NCI-H345 treated with DMSO at 0.1 percent for 48 hours (cell line): ENCODE measurements at regions not wholly inside any gene's neighbourhood (a gene's known extent, or its start where the extent isn't known, plus 50 kb on each side); places are given as distances from the start of the nearest gene placed in this dataset.

Source experiments
- DNase-seq: peaks from one replicate; lab custom pipeline; 2025; ENCODE audit not compliant: unreplicated experiment; lab: John Stamatoyannopoulos, UW

DNA sequence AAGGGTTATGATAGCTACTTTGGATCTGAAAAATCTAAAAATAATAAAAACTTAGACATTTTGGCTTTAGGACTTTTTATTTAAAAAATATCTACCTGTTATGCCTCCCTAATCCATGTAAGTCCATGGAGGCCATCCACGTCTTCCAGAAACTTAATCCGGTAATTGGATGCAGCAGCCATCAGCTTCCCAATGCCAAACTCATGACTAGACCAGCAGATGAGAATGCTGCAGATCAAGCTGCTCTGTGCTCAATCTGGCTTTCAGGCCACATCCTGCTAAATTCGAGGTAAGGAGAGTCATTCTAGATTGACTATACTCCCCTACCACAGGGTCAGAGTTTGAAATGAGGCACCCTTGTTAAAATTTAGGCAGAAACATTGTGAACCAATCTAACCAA is 168.5 kb upstream of the TCERG1L start:
- DNase-seq, result no peak

DNA sequence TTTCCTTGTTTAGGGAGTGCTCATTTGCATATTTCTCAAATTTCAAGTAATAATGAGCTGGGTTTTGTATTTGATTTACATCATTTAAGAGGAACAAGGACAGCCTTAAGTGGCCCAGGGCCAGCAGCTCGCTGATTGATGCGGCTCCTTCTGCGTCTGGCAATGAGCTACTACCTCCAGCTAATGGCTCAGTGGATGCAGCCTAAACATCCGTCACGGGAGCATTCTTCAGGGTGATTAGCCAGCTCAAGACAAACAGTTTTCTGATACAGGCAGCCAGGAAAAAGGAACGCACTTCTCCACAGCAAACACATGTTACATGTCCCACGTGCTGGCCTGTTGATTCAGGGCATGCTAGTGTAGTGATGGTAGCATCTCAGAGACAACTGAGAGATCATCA is 169.3 kb upstream of the TCERG1L start:
- DNase-seq, result no peak

DNA sequence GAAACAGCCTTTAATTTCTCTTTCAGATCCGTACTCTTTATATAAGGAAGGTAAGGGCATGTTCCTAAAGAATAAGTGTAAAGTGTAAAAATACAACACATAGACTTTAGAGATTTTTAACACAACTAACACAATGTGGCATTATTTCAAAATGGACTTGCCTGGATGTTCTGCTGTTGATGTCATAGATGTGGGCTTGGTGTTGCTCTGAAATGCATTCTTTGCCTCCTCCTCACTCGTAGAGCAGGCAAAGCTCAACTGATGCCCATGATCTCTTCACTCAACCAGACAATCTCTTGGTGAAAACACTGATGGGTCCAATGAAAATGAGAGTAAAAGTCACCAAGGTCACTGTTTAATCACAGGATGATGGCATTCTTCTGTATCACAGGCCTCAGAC is 174.2 kb upstream of the TCERG1L start:
- DNase-seq, result no peak

DNA sequence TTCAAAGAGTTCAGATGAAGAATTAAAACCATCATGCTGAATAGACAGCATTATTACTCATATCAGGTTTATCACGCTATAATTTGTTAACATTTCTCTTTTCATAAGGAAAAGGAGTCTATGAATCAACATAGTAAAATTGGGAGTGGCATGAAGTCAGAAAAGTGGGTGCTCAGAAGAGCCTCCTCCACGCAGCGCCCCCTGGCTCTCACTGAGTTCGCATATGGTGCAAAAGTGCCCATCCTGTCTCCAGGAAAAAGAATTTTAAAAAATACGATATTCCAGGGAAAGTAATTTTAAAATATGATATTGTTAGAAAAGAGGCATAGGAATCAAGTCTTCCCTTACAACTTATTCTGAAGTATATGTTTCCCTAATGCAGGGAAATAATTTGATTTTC is 176.3 kb upstream of the TCERG1L start:
- DNase-seq, result no peak

DNA sequence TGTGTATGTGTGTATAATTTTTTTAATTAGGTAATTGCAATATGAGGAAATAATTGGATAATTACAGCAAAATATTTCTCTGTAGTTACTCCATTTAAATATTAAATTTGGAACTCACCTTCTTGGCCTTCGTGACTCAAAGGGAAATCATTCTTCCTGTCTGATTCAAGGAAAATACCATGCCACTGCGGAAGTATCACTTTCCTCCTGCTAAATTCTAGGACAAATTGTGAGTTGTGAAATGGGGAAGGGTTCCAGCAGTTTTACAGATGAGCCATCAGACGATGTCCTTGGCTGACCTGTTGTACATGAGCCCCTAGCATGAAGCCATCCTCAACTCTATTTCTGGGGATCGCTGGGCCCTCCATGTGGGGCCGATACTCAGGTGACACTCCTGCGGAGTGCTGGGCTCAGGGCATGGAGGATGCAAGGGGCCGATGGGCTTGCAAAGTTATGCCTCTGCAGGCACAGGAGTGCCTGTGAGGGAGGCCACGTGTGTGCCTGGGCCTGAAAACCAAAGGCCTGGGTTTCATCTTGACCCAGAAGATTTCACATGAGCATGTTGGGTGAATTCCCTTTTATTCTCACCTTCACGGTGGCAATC is 179.6 kb upstream of the TCERG1L start:
- DNase-seq, result no peak

DNA sequence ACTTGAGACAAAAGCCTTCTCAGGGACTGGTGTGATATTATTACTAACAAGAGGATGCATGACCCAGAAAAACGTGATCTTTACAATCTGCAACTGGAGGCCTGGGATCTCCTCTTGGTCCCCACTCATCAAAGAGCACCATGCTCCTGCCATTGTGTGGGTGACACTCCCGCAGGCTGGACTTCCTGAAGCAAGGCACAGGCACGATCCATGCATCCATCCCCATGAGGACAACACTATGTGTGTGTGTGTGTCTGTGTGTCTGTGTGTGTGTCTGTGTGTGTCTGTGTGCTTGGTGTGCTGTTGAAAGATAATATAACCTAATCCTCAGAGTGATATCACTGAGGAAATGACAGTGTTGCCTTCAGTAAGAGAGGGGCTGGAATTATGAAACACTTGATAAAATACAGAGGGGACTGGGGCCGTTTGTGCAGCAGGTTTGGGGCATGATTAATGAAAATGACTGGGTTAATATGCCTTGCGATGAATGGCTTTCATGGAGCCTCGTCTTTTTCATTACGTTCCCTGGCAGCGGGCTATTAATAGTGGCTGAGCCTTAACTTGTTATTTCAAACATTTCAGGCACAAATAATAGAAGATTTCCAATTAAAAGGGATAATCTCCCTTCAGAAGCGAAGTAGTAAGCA is 180.8 kb upstream of the TCERG1L start:
- DNase-seq, result no peak

DNA sequence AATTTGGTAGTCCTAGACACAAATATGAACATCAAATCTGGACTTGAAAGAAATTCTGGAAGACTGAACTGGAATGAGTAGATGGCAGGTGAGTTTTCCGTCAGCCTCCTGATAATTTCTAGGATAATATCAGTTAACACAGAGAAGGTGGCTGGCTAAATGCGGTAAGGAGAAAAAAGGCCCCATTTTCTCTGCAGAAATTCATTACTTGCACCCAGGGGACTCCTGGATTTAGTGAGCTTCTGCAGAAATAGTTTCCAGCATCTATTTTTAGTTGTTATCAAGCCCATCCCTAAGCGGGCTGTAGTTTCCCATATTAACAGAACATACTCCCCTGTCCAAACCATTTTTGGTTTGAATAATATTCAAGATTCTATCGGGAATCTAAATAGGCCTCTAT is 181.9 kb upstream of the TCERG1L start:
- DNase-seq, result no peak

DNA sequence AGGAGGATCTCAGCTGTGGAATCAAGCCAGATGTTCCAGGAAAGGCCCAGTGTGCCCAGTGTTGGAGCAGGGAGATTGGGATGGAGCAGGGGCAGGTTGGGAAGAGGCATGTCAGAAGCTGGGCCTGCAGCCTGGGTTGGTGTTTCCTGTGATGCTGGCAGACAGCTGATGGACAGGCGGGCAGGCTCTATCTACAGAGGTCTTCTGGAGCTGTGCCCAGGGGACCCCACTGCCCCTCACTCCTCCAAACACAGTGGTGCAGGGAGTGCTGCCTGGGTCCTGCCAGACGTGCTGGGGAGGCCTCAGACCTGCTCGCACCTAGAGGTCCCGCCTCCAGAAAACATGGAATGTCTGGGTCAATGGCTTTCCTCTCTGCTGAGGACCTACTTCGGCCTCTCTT is 182.9 kb upstream of the TCERG1L start:
- no peak for DNase-seq

DNA sequence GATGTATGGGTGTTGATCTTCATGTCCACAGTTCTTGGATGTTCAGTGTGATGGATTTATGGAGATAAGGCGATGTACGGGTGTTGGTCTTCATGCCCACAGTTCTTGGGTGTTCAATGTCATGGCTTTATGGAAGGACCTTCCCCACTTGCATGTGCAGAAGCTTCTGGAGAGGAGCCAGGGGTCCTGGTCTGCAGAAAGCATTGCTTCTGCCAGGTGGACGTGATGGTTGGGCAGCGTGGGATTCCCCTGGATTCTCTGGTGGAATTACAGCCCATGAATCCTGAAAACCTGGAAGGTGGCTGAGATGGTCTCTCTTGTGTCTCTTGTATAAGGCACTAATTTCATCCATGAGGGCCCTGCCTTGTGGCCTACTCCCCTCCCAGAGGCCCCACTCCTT is 183.7 kb upstream of the TCERG1L start:
- no peak for DNase-seq

DNA sequence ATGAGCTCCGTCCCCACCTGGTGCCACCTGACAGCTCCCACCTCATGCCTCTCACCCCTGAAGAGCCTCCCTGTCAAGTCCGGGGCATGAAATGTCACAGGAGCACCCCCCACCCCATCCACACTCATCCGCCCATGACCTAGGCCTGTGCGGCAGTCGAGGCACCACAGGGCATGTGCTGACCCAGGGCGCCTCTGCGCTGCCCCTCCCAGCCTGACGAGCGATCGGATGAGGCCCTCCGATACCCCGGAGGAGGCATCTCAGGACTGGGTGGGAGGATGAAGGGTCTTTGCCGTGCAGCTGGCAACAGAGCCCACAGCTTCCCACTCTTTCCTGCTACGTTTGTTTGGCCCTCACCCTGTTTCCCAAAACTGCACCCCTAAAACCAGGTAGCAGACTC is 184.4 kb upstream of the TCERG1L start:
- no peak for DNase-seq

DNA sequence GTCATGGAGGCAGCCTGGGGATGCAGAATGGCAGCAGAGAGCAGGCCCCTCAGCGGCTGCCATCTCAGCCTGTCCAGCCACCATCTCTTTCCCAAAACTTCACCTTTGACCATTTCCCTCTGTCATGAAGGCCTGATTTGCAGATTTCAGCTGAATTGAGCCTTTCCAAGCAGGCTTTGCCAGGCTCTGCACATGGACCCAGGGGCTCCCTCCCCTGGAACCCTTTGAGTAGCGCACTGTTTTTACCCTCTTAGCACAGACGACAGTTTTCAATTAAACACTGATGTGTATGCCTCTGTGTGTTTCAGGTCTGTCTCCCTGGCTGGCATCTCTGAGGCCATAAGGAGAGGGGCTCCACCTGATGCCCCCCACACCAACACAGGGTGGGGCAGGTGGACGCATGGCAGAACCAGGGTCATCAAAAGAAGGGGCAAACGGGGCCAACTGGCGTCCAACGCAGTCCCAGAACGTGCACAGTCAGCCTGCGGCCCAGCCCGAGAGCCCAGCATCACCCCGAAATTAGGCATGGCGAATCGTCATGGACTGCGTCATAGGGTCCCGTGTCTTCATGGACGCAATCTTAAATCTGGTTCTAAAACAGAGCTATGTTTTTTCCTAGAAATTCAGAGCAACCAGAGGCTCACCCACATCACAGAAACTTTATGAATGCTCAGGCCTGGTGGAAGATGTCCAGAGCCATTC is 185.0 kb upstream of the TCERG1L start:
- no peak for DNase-seq

DNA sequence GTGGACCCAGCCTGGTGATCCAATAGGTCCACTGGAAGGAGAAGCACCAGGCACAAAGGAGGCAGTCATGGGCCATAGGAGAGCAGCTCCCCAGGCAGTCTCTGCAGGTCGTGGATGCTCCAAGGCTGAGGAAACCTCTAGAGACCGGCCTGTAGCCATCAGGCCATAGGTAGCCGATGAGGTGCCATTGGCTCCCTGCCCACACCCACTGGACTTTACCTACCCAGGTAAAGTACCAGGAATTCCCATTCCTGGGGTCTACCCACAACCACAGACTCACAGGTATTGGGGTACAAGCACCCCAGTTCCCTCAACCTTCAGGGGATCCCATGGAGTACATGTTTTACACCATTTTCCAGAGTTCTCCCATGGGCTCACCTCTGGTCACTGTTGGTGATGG is 188.0 kb upstream of the TCERG1L start:
- DNase-seq, result no peak

DNA sequence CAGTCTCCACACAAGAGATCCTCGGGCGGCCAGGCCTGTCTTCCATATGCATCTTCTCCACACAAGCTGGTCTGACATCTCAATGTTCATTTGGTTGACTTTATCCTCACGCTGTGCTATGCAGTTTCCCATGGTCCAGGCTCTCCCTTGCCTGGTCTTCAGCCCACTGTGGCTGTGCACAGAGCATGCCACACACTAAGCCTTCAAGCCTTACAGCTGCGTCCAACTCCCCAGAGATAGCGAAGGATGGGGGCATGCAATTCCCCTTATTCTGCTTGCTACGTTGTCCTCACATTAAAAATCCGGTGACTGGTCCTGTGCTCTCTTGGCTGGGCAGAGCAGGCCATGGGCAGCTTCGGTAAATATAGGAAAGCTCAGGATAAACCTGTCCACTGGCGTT is 188.7 kb upstream of the TCERG1L start:
- no peak for DNase-seq

DNA sequence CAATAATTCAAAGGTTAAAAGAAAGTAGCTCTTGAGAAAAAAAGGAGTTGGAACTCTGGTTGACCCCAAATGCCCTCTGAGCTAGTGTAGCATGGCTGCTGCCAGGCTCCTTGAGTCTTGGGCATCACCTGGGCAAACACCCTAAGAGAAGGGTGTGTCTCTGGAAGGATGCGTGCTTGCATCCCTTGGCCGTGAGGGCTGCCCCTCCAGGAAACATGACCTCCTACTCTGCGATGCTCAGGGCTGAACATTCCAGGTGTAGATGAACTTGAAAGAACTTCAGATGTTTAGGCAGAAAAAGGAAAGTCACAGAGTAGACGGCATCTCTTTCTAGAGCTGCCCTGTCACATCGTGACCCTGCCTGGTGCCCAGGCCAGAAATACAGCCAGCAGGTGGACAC is 189.4 kb upstream of the TCERG1L start:
- no peak for DNase-seq

DNA sequence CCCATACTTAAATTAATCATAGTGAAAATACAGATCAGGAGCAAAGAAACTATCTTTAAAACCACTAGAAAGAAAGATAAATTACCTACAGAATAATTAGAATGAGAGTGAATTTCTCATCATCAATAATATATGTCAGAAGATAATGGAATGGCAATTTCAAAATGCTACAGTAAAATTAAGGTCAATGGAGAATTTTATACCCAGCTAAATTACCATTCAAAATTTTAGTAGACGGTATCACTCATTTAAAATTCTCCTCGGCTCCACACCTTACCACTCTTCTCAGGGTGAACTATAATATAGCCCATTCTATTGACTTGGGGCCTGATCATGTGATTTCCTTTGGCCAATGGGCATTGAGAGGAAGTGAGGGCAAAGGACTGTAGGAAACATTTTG is 192.5 kb upstream of the TCERG1L start:
- no peak for DNase-seq

DNA sequence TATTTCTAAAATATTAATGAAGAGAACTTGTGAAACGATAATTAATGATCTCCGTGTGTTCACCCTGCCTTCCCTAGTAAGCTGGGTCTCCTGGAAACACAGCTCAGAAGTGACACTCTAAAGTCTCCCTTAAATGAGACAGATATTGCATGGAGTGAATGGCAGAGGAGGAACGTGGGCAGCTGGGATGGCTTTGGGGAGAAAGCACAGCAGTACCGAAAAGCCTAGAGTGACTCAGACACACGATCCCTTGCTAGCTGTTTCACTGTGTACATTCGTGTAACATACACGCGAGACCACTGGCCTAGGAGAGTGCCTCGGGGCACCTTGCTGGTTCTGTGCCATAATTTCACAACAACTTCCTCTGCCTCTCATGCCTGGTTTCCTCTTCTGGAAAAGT is 199.9 kb upstream of the TCERG1L start:
- DNase-seq, result no peak

DNA sequence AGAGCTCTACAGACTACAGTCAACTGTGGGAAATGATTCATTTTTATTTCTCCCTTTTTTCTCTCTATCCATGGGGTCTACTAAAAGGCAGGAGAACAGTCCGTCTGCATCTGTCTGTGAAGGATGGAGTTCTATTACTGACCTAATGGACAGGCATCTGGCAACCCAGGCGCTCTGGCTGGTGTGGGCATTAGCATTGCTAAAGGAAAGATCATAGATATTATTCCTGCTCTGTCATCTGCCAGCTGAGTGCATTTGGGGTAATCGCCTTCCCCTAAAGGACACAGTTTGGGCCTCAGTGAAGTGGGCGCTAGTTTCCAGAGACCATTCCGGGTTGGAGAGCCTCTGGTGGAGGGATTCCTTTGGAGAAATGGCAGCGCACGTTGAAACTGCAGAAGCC is 201.3 kb upstream of the TCERG1L start:
- no peak for DNase-seq

DNA sequence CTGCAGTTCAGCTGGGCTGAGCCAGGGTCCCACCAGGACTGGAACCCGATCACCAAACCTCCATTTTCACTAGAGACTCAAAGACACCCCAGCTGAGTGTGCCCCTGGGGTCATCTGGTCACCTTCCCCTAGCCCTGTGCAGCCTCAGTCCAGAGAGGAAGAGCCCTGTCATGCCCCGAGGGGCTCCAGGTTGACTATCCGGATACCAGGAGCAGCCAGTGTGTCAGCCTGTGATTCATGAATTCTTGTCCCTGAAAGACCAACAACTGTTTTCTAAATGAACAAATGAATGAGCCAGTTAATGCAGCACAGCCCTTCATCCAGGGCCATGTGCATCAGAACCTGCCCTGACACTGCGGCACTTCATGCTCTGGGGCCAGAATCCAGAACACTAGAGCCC is 201.9 kb upstream of the TCERG1L start:
- DNase-seq, result no peak

DNA sequence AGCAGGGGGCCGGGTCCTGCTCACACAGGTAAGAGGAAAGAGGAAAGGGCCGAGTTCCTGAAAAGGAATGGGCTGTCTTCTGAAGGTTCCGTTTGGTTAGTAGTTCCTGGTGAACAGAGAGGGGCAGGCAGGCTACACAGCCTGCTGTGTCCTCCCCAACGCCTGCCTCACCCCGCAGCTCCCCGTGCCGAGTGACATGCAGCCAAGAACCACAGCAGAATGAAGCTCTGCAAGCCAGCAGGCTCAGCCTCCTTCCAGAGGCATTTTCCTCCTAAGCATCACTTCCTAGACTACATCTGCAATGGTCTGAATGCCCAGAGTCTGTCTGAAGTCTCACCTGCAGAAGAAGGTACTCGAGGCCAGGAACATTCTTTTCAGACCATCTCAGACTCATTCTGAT is 202.4 kb upstream of the TCERG1L start:
- DNase-seq, result no peak

DNA sequence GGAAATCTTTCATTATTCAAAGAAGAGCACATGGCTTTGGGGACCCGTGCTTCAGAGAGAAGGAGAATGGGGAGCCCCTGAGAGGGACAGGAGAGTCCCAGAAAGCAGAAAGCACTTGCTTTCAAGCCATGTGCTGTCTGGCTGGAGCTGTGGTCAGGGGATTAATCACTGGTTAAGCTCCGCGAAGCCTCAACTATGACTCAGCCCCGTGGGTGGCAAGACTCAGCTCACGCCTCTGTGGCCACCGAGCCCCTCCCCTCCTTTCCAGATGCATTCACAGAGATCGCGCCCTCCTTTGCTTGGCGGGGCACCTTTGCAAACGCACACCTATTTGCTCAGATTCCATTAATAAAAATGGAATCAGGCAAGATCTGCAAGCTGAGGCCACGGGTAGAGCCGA is 202.9 kb upstream of the TCERG1L start:
- no peak for DNase-seq

DNA sequence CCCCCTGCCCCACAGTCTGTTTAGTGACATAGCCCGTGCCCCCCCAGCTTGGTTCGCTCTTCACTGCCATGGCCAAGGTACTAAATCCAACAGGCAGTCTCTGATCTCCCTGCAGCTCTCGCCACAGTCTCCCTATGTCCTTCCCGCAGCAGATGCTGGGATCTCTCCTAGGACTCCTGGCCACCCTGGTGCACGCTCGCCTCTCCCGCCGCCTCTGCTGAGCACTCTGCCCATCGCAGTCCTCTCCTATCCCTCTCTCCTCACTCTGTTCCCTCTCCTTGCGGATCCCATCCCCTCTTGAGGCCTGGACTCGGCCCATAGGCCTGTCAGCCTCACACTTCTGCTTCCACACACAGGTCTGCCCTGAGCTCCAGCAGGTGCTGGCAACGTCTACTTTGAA is 204.8 kb upstream of the TCERG1L start:
- no peak for DNase-seq

DNA sequence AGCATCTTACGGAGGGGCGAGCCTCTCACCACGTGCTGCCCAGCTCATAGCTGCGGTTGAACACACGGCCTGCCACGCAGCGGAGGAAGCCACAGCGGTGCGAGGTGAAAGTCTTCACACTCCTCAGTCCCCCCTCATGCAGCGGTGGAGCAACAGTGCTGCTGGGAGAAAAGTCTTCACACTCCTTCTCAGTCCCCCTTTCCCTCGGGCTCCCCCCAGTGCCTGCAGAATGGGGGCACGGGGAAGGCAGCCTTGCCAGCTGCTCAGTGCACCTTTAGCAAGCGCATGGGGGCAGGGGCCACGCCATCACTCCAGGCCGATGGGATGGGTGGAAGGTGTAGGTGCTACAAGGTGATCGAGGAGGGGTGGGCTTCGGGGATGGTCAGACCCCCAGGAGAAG is 206.3 kb upstream of the TCERG1L start:
- no peak for DNase-seq
